HUDEP-2 (cell line): ENCODE measurements at regions not wholly inside any gene's neighbourhood (a gene's known extent, or its start where the extent isn't known, plus 50 kb on each side); places are given as distances from the start of the nearest gene placed in this dataset.
"Not testable (repeated sequence)": the region's sequence is repeated elsewhere in the genome, so short reads cannot be mapped to it uniquely, and the experiment has no call there.

Experiments used
- DNase-seq, 76 experiments: peaks; one replicate each; lab custom pipeline; 2025; ENCODE audit not compliant: unreplicated experiment in 76 of 76; lab: John Stamatoyannopoulos, UW

GRCh38 chr5:125476901-125477585 lies 730.6 kb upstream of the ZNF608 start:
- DNase-seq = no peak

GRCh38 chr5:125477586-125477975 lies 731.1 kb upstream of the ZNF608 start:
- no peak for DNase-seq

DNA sequence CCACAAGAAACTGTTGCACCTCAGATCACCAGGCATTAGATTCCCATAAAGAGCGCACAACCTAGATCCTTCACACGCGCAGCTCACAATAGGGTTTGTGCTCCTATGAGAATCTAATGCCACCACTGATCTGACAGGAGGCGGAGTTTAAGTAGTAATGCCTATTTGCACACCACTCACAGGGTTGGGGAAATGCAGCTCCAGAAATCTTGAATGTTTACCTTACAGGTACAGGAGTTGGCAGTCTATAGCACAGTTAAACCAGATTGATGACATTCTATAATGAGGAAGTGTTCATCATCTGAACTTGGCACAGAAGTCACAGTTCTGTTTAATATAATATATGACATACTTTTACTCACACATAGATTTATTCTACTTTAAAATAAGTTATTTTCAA lies 732.2 kb upstream of the ZNF608 start:
- DNase-seq = no peak

DNA sequence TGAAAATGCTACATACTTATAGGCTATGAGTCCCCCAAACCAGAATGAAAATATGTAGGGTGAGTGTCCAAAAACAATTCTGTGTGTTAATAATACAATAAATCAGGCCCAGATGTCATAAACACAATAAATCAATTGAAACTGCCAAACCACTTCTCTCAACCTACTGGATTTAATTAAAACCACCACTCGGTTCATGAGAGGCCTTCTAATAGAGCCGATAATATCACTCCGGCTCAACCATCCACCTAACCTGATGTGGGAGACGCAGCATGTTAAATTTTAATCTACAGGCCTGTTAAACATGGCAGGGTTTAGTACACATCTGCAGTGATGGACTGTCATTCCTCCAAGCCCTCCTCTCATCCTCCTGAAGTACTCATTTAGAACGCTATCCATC lies 734.5 kb upstream of the ZNF608 start:
- DNase-seq = no peak

DNA sequence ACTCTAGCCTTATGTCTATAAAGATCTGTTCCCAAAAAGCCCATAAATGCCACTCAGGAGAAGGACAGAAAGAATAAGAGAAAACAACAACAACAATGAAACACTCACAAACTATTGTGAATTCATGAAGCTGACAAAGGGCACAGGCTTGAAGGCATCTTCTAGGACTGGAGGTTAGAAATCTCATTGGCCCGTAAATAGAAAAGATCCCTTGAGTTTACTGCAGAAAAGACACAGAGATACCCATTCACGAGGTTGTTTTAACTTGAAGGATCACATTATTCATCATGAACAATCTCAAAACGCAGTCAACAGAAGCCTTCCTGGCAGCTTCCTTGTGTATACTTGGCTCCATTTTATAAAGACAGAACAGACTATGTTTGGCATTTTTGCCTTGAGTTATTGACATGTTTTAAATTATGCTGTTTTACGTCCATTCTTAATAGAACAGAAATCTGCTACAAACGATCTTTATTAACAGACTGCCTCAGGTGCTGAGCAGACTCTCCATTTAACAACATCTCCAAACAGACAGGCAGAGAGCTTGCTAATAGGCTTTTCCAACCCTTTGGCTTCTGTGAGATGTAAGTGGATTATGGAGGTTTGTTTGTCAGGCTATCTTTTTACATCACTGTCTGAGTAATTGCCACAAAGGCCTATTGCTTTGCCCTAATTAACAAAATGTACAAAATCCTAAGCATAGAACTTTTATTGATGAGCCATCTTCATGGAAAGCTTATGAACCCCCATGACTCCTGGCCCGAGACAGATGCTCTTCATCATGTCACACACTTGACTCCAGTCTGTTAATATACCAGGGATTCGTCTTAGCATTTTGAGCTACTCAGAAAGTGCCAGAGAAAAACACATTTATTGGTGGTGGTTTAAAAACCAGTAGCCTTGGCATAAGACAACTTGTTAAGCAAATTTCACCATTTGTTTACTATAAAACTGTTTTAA lies 735.3 kb upstream of the ZNF608 start:
- DNase-seq = no peak

DNA sequence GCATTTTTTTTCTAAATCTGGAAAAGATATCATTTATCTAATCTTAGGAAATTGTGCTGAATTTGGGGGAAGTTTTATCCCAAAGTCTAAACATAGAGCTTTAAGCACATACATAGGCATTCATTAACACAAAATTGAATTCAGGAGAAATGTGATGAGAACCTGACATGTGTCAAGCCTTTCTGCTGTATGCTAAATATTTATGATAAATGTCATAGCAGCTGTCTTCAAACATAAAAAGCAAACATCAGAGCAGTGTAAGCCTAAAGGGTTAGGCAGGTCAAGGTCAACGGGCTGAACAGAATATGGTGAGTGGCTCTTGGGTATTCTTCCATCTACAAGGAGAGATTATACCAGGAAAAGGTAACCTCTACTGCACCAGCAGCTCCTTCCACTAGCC lies 737.2 kb upstream of the ZNF608 start:
- no peak for DNase-seq

DNA sequence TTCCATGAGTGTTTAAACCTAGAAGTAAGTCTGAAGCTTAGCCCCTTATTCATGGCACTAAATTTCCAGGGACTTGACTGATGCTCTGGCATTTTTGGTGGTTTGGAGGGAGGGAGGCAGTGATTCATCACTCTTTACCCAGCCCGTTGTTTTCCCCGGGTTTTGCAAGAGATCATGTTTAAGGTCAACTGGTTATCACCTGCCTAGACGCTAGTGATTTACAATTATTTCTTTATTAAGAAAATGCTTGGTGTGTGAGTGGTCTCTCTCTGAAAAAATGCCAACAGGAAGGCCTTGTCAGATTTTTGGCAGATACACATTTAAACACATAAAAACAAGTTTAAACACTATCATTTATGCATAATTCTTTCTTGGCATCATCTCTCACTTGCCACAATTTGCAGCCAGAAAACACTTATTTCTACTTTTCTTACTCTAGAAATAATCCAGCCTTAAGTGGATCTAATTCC lies 737.9 kb upstream of the ZNF608 start:
- DNase-seq = no peak

- DNase-seq = no peak
These were observed 738.6 kb upstream of the ZNF608 start for GRCh38 chr5:125484742-125485641.

- no peak for DNase-seq
These were observed 739.3 kb upstream of the ZNF608 start for GRCh38 chr5:125485771-125486170.

DNA sequence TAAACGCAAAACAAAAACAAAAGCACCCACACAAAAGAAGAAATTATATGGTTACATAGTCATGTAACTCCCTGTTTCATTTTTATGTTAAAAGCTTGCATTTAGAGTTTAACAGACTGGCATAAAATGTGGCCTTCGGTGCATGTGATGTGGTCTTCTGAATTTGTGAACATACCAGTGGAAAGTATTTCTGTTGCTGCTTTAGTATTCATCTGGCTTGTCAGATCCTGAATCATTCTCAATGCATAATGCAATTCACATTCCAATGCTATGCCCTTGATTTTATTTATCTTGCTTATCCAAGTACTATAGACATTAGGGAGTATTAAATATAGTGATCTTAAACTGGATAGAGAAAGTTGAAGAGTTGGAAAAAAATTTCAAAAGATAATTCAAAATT lies 740.2 kb upstream of the ZNF608 start:
- DNase-seq = no peak

GRCh38 chr5:125487231-125487630 lies 740.8 kb upstream of the ZNF608 start:
- DNase-seq = no peak

DNA sequence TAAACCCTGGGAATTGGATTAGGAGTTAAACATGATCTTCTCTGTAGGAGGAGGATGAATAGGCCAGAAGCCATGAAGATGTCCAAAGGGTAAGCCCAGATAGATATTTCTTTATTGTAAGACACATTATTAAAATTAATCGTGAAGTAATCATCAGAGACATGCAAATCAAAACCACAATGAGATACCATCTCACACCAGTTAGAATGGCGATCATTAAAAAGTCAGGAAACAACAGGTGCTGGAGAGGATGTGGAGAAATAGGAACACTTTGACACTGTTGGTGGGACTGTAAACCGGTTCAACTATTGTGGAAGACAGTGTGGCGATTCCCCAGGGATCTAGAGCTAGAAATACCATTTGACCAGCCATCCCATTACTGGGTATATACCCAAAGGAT lies 741.2 kb upstream of the ZNF608 start:
- not testable (repeated sequence) for DNase-seq

DNA sequence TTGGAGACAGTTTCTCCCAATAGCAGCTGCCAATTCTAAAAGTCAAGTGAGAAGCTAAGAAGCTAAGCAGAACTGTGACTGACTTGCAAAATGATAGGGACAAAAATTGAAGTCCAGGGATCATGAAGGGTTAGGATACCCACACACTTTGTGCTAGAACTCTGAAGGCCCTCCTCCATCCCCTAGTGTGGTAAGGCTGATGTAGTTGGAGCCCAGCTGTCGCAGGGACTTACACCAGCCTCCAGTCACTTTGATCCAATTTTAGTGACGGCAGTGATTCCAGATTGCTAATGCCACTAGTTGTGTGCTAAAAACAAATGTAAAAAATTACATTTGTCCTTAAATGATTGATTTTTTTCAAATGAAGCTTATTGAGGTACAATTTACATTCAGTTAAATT lies 742.7 kb upstream of the ZNF608 start:
- no peak for DNase-seq

GRCh38 chr5:125491986-125492492 lies 745.6 kb upstream of the ZNF608 start:
- DNase-seq = no peak

DNA sequence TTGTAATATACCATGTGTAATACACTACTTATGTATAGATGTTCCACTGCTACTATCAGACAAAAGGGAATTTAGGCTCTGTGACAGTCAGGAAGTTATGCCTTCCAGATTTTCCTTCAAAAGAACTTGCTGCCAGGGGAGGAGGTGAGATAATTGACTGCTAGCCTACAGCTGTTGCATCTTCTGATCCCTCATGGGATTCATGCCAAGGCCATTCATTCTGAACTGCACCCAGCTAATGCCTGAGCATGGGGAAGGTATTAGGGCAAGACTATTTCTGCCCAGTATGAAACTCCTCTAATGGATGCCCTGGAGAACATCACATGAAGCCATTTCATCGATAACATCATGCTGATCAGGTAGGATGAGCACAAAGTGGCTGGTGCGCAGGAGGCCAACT lies 746.5 kb upstream of the ZNF608 start:
- no peak for DNase-seq

- DNase-seq = no peak
These were observed 750.0 kb upstream of the ZNF608 start for GRCh38 chr5:125496393-125496792.

DNA sequence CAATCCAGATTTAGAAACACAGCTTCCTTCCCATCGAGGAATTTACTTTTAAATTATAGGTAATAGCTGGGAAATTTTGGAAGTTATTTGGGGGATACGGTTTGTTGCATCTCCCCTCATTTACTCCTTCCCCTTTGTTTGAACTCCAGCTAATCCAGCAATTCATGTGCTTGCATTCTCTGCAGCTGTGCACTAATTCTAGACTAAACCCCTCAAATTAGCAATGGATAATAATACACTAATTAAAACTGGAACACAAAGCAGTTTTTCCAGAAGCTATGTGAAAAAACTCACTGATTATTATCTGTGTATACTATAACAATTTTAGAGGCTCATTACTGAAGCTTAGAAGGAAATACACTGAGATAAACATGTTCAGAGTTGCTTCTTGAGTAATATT lies 751.2 kb upstream of the ZNF608 start:
- no peak for DNase-seq

DNA sequence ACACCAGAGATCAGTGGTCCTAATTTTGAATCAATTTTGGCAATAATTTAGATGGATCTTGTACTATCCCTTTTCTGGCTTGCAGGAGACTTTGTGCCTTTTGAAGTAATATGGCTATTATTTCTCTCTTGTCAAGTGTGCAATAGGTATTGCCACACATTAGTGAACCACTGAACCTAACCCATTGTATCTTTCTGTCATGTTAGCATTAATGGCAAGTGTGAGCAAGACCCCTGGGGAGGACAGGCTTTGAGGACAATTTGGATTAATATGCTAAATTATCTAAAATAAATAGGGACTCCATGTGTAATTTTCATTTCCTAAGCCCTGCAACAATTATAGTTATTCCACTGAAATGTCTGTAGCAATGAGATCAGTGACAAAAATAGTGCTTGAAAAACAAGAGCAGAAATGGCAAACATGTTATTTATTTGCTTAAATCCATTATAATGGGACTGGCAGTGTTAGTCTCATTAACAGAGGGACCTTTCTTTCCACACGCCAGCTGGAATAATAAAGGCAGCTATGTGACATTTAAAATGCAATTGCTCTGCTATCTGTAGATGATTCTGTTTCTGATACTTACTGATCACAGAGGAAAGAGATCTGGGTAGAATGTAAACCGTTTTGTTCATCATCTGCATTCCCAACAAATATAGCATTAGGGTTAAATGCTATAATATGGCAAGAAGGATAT lies 753.3 kb upstream of the ZNF608 start:
- no peak for DNase-seq

GRCh38 chr5:125501396-125501795 lies 755.0 kb upstream of the ZNF608 start:
- no peak for DNase-seq

DNA sequence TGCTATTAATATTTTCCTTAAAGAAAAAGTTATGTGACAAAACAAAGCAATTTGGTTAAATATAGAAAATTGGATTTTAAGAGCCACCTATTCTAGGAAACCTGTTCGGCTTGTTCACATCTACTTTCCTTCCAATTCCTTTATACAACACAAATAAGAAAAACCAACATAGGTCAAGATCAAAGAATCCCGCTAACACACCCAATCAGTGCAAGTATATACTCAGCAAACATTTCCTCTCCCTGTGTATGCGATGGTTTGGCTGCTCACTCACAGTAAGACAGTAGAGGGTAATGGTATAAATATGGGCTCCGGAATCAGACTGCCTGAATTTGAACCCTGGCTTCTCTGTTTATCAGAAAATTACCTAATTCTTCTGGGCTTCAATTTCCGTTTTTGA lies 757.5 kb upstream of the ZNF608 start:
- no peak for DNase-seq
